ENCODE measurements at regions not wholly inside any gene's neighbourhood (a gene's known extent, or its start where the extent isn't known, plus 50 kb on each side); places are given as distances from the start of the nearest gene placed in this dataset.
"Not testable (repeated sequence)": the region's sequence is repeated elsewhere in the genome, so short reads cannot be mapped to it uniquely, and the experiment has no call there.

- H3K9me3 Mint-ChIP-seq, result no peaks in the 10 kb centered on the region
- ATAC-seq (replicated peaks in 1 of 2) (no peak), DNase-seq (no peak)
- H3K4me1 Mint-ChIP-seq (ENCODE audit: low read depth), result no peaks in the 10 kb centered on the region
- H3K36me3 Mint-ChIP-seq (ENCODE audit: insufficient read depth in 2 of 2), result peaks cover 2 to 3% of the 10 kb centered on the region in 2 donors
- peaks cover 9% of the 10 kb centered on the region for H3K27me3 Mint-ChIP-seq (ENCODE audit: low read depth)
- H3K27ac Mint-ChIP-seq, result no peak overlapping the region
- H3K4me3 Mint-ChIP-seq, result no peak overlapping the region
These were observed 370.9 kb downstream of the PTPRU start for GRCh38 chr1:29607236-29607635.

- not testable (repeated sequence) for ATAC-seq (replicated peaks in 1 of 2); H3K27ac Mint-ChIP-seq; H3K9me3 Mint-ChIP-seq; H3K27me3 Mint-ChIP-seq (ENCODE audit: low read depth); H3K36me3 Mint-ChIP-seq (ENCODE audit: insufficient read depth in 2 of 2); H3K4me3 Mint-ChIP-seq; DNase-seq; H3K4me1 Mint-ChIP-seq (ENCODE audit: low read depth)
These were observed 368.5 kb downstream of the PTPRU start for GRCh38 chr1:29604796-29605195.

GRCh38 chr1:29603622-29604021, 367.3 kb downstream of the PTPRU start:
- no peak overlapping the region for H3K27ac Mint-ChIP-seq
- ATAC-seq (replicated peaks in 1 of 2), result no peak
- no peaks in the 10 kb centered on the region for H3K4me1 Mint-ChIP-seq (ENCODE audit: low read depth)
- no peak for DNase-seq
- H3K9me3 Mint-ChIP-seq, result no peaks in the 10 kb centered on the region
- peaks cover 2 to 3% of the 10 kb centered on the region in 2 donors for H3K36me3 Mint-ChIP-seq (ENCODE audit: insufficient read depth in 2 of 2)
- peaks cover 18% of the 10 kb centered on the region for H3K27me3 Mint-ChIP-seq (ENCODE audit: low read depth)
- H3K4me3 Mint-ChIP-seq, result no peak overlapping the region

- no peak for ATAC-seq (replicated peaks in 1 of 2)
- no peak for DNase-seq
- no peaks in the 10 kb centered on the region for H3K4me1 Mint-ChIP-seq (ENCODE audit: low read depth)
- H3K36me3 Mint-ChIP-seq (ENCODE audit: insufficient read depth in 2 of 2), result no peaks in the 10 kb centered on the region
- no peaks in the 10 kb centered on the region for H3K9me3 Mint-ChIP-seq
- peaks cover 18% of the 10 kb centered on the region for H3K27me3 Mint-ChIP-seq (ENCODE audit: low read depth)
- no peak overlapping the region for H3K27ac Mint-ChIP-seq
- H3K4me3 Mint-ChIP-seq, result no peak overlapping the region
These were observed 365.9 kb downstream of the PTPRU start for GRCh38 chr1:29602203-29602602.

- H3K4me3 Mint-ChIP-seq, result no peak overlapping the region
- no peaks in the 10 kb centered on the region for H3K36me3 Mint-ChIP-seq (ENCODE audit: insufficient read depth in 2 of 2)
- H3K4me1 Mint-ChIP-seq (ENCODE audit: low read depth), result no peaks in the 10 kb centered on the region
These were observed 364.7 kb downstream of the PTPRU start for GRCh38 chr1:29601021-29601420.

GRCh38 chr1:29599826-29600225, 363.5 kb downstream of the PTPRU start:
- no peak for ATAC-seq (replicated peaks in 1 of 2)
- no peaks in the 10 kb centered on the region for H3K36me3 Mint-ChIP-seq (ENCODE audit: insufficient read depth in 2 of 2)
- no peaks in the 10 kb centered on the region for H3K4me1 Mint-ChIP-seq (ENCODE audit: low read depth)
- no peaks in the 10 kb centered on the region for H3K9me3 Mint-ChIP-seq
- DNase-seq, result no peak
- H3K4me3 Mint-ChIP-seq, result no peak overlapping the region
- no peak overlapping the region for H3K27ac Mint-ChIP-seq
- H3K27me3 Mint-ChIP-seq (ENCODE audit: low read depth), result peaks cover 9% of the 10 kb centered on the region

More at GRCh38 chr1:29601021-29601420, 364.7 kb downstream of the PTPRU start:
- Mint-ChIP-seq H3K9me3 (no peaks in the 10 kb centered on the region), H3K27ac (no peak overlapping the region), H3K27me3 (ENCODE audit: low read depth) (peaks cover 17% of the 10 kb centered on the region)
- no peak for DNase-seq
- no peak for ATAC-seq (replicated peaks in 1 of 2)

GRCh38 chr1:29599071-29599470, 362.7 kb downstream of the PTPRU start:
- Mint-ChIP-seq H3K36me3 (ENCODE audit: insufficient read depth in 2 of 2) (no peaks in the 10 kb centered on the region), H3K9me3 (no peaks in the 10 kb centered on the region), H3K27ac (no peak overlapping the region), H3K4me3 (no peak overlapping the region), H3K4me1 (ENCODE audit: low read depth) (no peaks in the 10 kb centered on the region), H3K27me3 (ENCODE audit: low read depth) (peaks cover 9% of the 10 kb centered on the region)
- no peak for ATAC-seq (replicated peaks in 1 of 2)
- DNase-seq, result no peak

GRCh38 chr1:29597861-29598260, 361.5 kb downstream of the PTPRU start:
- Mint-ChIP-seq H3K9me3 (no peaks in the 10 kb centered on the region), H3K27me3 (ENCODE audit: low read depth) (peaks cover 9% of the 10 kb centered on the region), H3K4me1 (ENCODE audit: low read depth) (no peaks in the 10 kb centered on the region), H3K4me3 (no peak overlapping the region), H3K36me3 (ENCODE audit: insufficient read depth in 2 of 2) (no peaks in the 10 kb centered on the region), H3K27ac (no peak overlapping the region)
- DNase-seq, result no peak
- ATAC-seq (replicated peaks in 1 of 2), result no peak

GRCh38 chr1:29593601-29594382, 357.5 kb downstream of the PTPRU start:
- Mint-ChIP-seq H3K4me3 (no peak overlapping the region), H3K4me1 (ENCODE audit: low read depth) (no peaks in the 10 kb centered on the region), H3K36me3 (ENCODE audit: insufficient read depth in 2 of 2) (no peaks in the 10 kb centered on the region), H3K27me3 (ENCODE audit: low read depth) (peaks cover under 1% of the 10 kb centered on the region), H3K27ac (no peak overlapping the region), H3K9me3 (no peaks in the 10 kb centered on the region)
- DNase-seq (no peak), ATAC-seq (replicated peaks in 1 of 2) (no peak)

GRCh38 chr1:29592731-29593130, 356.4 kb downstream of the PTPRU start:
- no peak overlapping the region for H3K4me3 Mint-ChIP-seq
- no peak for ATAC-seq (replicated peaks in 1 of 2)
- no peak overlapping the region for H3K27ac Mint-ChIP-seq
- DNase-seq, result no peak
- no peaks in the 10 kb centered on the region for H3K9me3 Mint-ChIP-seq
- H3K36me3 Mint-ChIP-seq (ENCODE audit: insufficient read depth in 2 of 2), result no peaks in the 10 kb centered on the region
- H3K27me3 Mint-ChIP-seq (ENCODE audit: low read depth), result peaks cover 6% of the 10 kb centered on the region
- no peaks in the 10 kb centered on the region for H3K4me1 Mint-ChIP-seq (ENCODE audit: low read depth)

- DNase-seq, result no peak
- no peak overlapping the region for H3K4me3 Mint-ChIP-seq
- ATAC-seq (replicated peaks in 1 of 2), result no peak
- no peaks in the 10 kb centered on the region for H3K9me3 Mint-ChIP-seq
- H3K4me1 Mint-ChIP-seq (ENCODE audit: low read depth), result no peaks in the 10 kb centered on the region
- H3K36me3 Mint-ChIP-seq (ENCODE audit: insufficient read depth in 2 of 2), result no peaks in the 10 kb centered on the region
- peaks cover 11% of the 10 kb centered on the region for H3K27me3 Mint-ChIP-seq (ENCODE audit: low read depth)
- no peak overlapping the region for H3K27ac Mint-ChIP-seq
These were observed 355.9 kb downstream of the PTPRU start for GRCh38 chr1:29592261-29592615.

- Mint-ChIP-seq H3K9me3 (no peaks in the 10 kb centered on the region), H3K4me1 (ENCODE audit: low read depth) (no peaks in the 10 kb centered on the region), H3K4me3 (no peak overlapping the region), H3K27ac (no peak overlapping the region), H3K27me3 (ENCODE audit: low read depth) (peaks cover 11% of the 10 kb centered on the region), H3K36me3 (ENCODE audit: insufficient read depth in 2 of 2) (no peaks in the 10 kb centered on the region)
- no peak for ATAC-seq (replicated peaks in 1 of 2)
- no peak for DNase-seq
These were observed 355.4 kb downstream of the PTPRU start for GRCh38 chr1:29591601-29592260.

GRCh38 chr1:29590583-29591565, 354.6 kb downstream of the PTPRU start:
- H3K4me3 Mint-ChIP-seq, result no peak overlapping the region
- H3K27me3 Mint-ChIP-seq (ENCODE audit: low read depth), result peaks cover 11% of the 10 kb centered on the region
- no peaks in the 10 kb centered on the region for H3K4me1 Mint-ChIP-seq (ENCODE audit: low read depth)
- no peak for DNase-seq
- no peaks in the 10 kb centered on the region for H3K36me3 Mint-ChIP-seq (ENCODE audit: insufficient read depth in 2 of 2)
- peaks cover 0 to 2% of the 10 kb centered on the region in 2 donors for H3K9me3 Mint-ChIP-seq
- ATAC-seq (replicated peaks in 1 of 2), result no peak
- H3K27ac Mint-ChIP-seq, result no peak overlapping the region

All from activated T-cell treated with anti-CD3 and anti-CD28 coated beads, Interleukin-2, amount 50 U/mL, for 72 hours (primary cell).